ENCODE measurements at regions not wholly inside any gene's neighbourhood (a gene's known extent, or its start where the extent isn't known, plus 50 kb on each side); places are given as distances from the start of the nearest gene placed in this dataset.

- H3K4me3 ChIP-seq (ENCODE audit: low read depth, poor library complexity, severe bottlenecking) = no peak overlapping the region
- no peak for TF ChIP-seq POLR2A (IDR thresholded peaks at IDR 0.05)
- TF ChIP-seq, protein P1, sequence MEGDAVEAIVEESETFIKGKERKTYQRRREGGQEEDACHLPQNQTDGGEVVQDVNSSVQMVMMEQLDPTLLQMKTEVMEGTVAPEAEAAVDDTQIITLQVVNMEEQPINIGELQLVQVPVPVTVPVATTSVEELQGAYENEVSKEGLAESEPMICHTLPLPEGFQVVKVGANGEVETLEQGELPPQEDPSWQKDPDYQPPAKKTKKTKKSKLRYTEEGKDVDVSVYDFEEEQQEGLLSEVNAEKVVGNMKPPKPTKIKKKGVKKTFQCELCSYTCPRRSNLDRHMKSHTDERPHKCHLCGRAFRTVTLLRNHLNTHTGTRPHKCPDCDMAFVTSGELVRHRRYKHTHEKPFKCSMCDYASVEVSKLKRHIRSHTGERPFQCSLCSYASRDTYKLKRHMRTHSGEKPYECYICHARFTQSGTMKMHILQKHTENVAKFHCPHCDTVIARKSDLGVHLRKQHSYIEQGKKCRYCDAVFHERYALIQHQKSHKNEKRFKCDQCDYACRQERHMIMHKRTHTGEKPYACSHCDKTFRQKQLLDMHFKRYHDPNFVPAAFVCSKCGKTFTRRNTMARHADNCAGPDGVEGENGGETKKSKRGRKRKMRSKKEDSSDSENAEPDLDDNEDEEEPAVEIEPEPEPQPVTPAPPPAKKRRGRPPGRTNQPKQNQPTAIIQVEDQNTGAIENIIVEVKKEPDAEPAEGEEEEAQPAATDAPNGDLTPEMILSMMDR (IDR thresholded peaks at IDR 0.05) = no peak
- intact Hi-C loops (cut with DNase I; ENCODE audit: low total_unique reads) = no loop called here
- 66 to 71% methylated on average over 3 of the region's 3 CpGs for WGBS, 2 donors
- no peak for DNase-seq (ENCODE audit: low spot score in 2 of 2)
These were observed 251.1 kb upstream of the NFE2L3 start for GRCh38 chr7:25900877-25901276.

GRCh38 chr7:25901658-25902057, 250.3 kb upstream of the NFE2L3 start:
- intact Hi-C loops (cut with DNase I; ENCODE audit: low total_unique reads) = no loop called here
- TF ChIP-seq POLR2A (IDR thresholded peaks at IDR 0.05) = no peak
- TF ChIP-seq, protein P1 (IDR thresholded peaks at IDR 0.05) = no peak
- DNase-seq (ENCODE audit: low spot score in 2 of 2) = no peak
- no peak overlapping the region for H3K4me3 ChIP-seq (ENCODE audit: low read depth, poor library complexity, severe bottlenecking)
- 86 to 88% methylated on average over 1 of the region's 1 CpG for WGBS, 2 donors

- 58 to 66% methylated on average over 3 of the region's 3 CpGs for WGBS, 2 donors
- intact Hi-C loops (cut with DNase I; ENCODE audit: low total_unique reads) = no loop called here
- no peak for DNase-seq (ENCODE audit: low spot score in 2 of 2)
- TF ChIP-seq POLR2A (IDR thresholded peaks at IDR 0.05) = no peak
- TF ChIP-seq, protein P1 (IDR thresholded peaks at IDR 0.05) = no peak
- no peak overlapping the region for H3K4me3 ChIP-seq (ENCODE audit: low read depth, poor library complexity, severe bottlenecking)
These were observed 246.0 kb upstream of the NFE2L3 start for GRCh38 chr7:25906003-25906402.

GRCh38 chr7:25906760-25907159, 245.2 kb upstream of the NFE2L3 start:
- no peak for DNase-seq (ENCODE audit: low spot score in 2 of 2)
- no peak overlapping the region for H3K4me3 ChIP-seq (ENCODE audit: low read depth, poor library complexity, severe bottlenecking)
- no peak for TF ChIP-seq POLR2A (IDR thresholded peaks at IDR 0.05)
- TF ChIP-seq, protein P1 (IDR thresholded peaks at IDR 0.05) = no peak
- intact Hi-C loops (cut with DNase I; ENCODE audit: low total_unique reads) = no loop called here
- 93 to 96% methylated on average over 5 of the region's 5 CpGs for WGBS, 2 donors

DNA sequence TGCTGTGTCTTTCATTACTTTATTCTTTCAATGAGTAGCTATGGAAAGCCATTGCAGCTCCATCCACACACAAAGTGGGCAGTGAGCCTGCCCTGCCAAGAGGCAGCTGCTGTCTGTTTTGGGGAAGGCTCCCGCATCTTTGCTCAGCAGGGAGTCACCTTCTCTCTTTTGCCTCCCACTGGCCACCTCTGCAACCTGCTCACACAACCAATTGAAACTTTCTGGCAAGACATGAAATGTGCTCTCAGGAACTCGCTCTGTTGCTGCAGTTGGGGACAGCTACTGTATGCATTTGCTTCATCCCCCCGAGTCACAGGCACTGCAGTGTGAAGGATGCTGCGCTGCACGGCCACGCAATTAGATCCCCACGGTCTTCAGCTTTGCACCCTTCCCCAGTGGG, 244.8 kb upstream of the NFE2L3 start:
- 75 to 81% methylated on average over 7 of the region's 7 CpGs for WGBS, 2 donors

GRCh38 chr7:25907731-25908130, 244.3 kb upstream of the NFE2L3 start:
- intact Hi-C loops (cut with DNase I; ENCODE audit: low total_unique reads) = no loop called here
- no peak for DNase-seq (ENCODE audit: low spot score in 2 of 2)
- H3K4me3 ChIP-seq (ENCODE audit: low read depth, poor library complexity, severe bottlenecking) = no peak overlapping the region
- 62 to 76% methylated on average over 5 of the region's 5 CpGs for WGBS, 2 donors
- TF ChIP-seq, protein P1 (IDR thresholded peaks at IDR 0.05) = no peak
- TF ChIP-seq POLR2A (IDR thresholded peaks at IDR 0.05) = no peak

More for the DNA sequence above, 244.8 kb upstream of the NFE2L3 start:
- no peak overlapping the region for H3K4me3 ChIP-seq (ENCODE audit: low read depth, poor library complexity, severe bottlenecking)
- no peak for TF ChIP-seq POLR2A (IDR thresholded peaks at IDR 0.05)
- TF ChIP-seq, protein P1 (IDR thresholded peaks at IDR 0.05) = no peak
- DNase-seq (ENCODE audit: low spot score in 2 of 2) = no peak
- intact Hi-C loops (cut with DNase I; ENCODE audit: low total_unique reads) = no loop called here
